GM13976 (cell line): ENCODE measurements at regions not wholly inside any gene's neighbourhood (a gene's known extent, or its start where the extent isn't known, plus 50 kb on each side); places are given as distances from the start of the nearest gene placed in this dataset.

Source experiments
- DNase-seq: peaks from one replicate; pipeline ENCODE4 v3.0.0; 2012; ENCODE audit warnings: low spot score
- CTCF ChIP-seq: IDR thresholded peaks from 2 replicates; pipeline ENCODE4 v1.5.1; 2012; ENCODE audit warnings: borderline replicate concordance, mild to moderate bottlenecking; ENCODE audit not compliant: insufficient read depth; ENCODE audit errors: extremely low read depth, missing control alignments, control extremely low read depth
- in situ Hi-C: fragments of 300-500 bp; cut with MboI; formaldehyde crosslinking; loops from one replicate; pipeline ENCODE4 v1.12.0; 2022; ENCODE audit warnings: low sequenced_read_pairs, mixed read lengths, inconsistent platforms; ENCODE audit not compliant: unreplicated experiment

GRCh38 chr6:40932366-40932765 is 106.7 kb downstream of the UNC5CL start:
- DNase-seq, result no peak
- TF ChIP-seq CTCF, result no peak
- in situ Hi-C loops, result no loop called here

GRCh38 chr6:40931931-40932330 is 107.1 kb downstream of the UNC5CL start:
- DNase-seq, result no peak
- in situ Hi-C loops, result no loop called here
- TF ChIP-seq CTCF, result no peak

GRCh38 chr6:40930555-40930954 is 108.5 kb downstream of the UNC5CL start:
- DNase-seq, result no peak
- no peak for TF ChIP-seq CTCF
- in situ Hi-C loops, result no loop called here

- DNase-seq, result no peak
- TF ChIP-seq CTCF, result no peak
- in situ Hi-C loops, result no loop called here
Observed at GRCh38 chr6:40930045-40930444, 109.0 kb downstream of the UNC5CL start.

- in situ Hi-C loops, result no loop called here
- DNase-seq, result no peak
- no peak for TF ChIP-seq CTCF
Observed at GRCh38 chr6:40929176-40929575, 109.8 kb downstream of the UNC5CL start.

GRCh38 chr6:40928763-40929162 is 110.3 kb downstream of the UNC5CL start:
- DNase-seq, result no peak
- no peak for TF ChIP-seq CTCF
- in situ Hi-C loops, result no loop called here

- no peak for TF ChIP-seq CTCF
- DNase-seq, result no peak
- in situ Hi-C loops, result no loop called here
Observed at GRCh38 chr6:40928307-40928706, 110.7 kb downstream of the UNC5CL start.
